ENCODE measurements at regions not wholly inside any gene's neighbourhood (a gene's known extent, or its start where the extent isn't known, plus 50 kb on each side); places are given as distances from the start of the nearest gene placed in this dataset.
"Not testable (repeated sequence)": the region's sequence is repeated elsewhere in the genome, so short reads cannot be mapped to it uniquely, and the experiment has no call there.

- no peak for DNase-seq
These were observed 126.7 kb downstream of the MTHFS start for GRCh38 chr15:79769933-79770759.

- DNase-seq: no peak
These were observed 123.7 kb downstream of the MTHFS start for GRCh38 chr15:79773128-79773527.

- no peak for DNase-seq
These were observed 121.0 kb downstream of the MTHFS start for GRCh38 chr15:79775821-79776220.

- no peak for DNase-seq
These were observed 118.9 kb downstream of the MTHFS start for GRCh38 chr15:79777916-79778315.

GRCh38 chr15:79778378-79778990 is 118.3 kb downstream of the MTHFS start:
- DNase-seq: no peak

- DNase-seq: peak; percentile 4 to 9
These were observed 117.1 kb downstream of the MTHFS start for GRCh38 chr15:79779746-79780145.

GRCh38 chr15:79782307-79782706 is 114.5 kb downstream of the MTHFS start:
- DNase-seq: not testable (repeated sequence)

Measured in CD4-positive, alpha-beta T cell treated with Interleukin-1 beta for 1 hour (primary cell).